ENCODE measurements at regions not wholly inside any gene's neighbourhood (a gene's known extent, or its start where the extent isn't known, plus 50 kb on each side); places are given as distances from the start of the nearest gene placed in this dataset.

GRCh38 chr1:57474137-57474750, 50.4 kb upstream of the DAB1 start:
- no peak for TF ChIP-seq CTCF (IDR thresholded peaks at IDR 0.05; ENCODE audit: insufficient read depth, missing control alignments)
- DNase-seq (ENCODE audit: insufficient read length, low spot score) (no peak), FAIRE-seq (peak; percentile 21)

All from D721Med (cell line).